ENCODE measurements at regions not wholly inside any gene's neighbourhood (a gene's known extent, or its start where the extent isn't known, plus 50 kb on each side); places are given as distances from the start of the nearest gene placed in this dataset.
"Not testable (repeated sequence)": the region's sequence is repeated elsewhere in the genome, so short reads cannot be mapped to it uniquely, and the experiment has no call there.

GRCh38 chr14:29982171-29982570 lies 54.5 kb upstream of the PRKD1 start:
- DNase-seq (ENCODE audit: low read depth), result no peak

GRCh38 chr14:29982993-29983392 lies 55.3 kb upstream of the PRKD1 start:
- no peak for DNase-seq (ENCODE audit: low read depth)

DNA sequence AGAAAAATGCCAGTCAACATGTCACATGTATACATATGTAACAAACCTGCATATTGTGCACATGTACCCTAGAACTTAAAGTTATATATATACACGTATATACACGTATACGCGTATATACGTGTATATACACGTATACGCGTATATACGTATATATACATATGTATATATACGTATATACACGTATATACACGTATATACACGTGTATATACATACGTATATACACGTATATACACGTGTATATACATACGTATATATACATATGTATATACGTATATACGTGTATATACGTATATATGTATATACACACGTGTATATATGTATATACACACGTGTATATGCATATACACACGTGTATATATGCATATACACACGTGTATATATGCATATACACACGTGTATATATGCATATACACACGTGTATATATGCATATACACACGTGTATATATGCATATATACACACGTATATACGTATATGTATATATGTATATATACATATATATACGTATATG lies 62.8 kb upstream of the PRKD1 start:
- not testable (repeated sequence) for DNase-seq (ENCODE audit: low read depth)

- no peak for DNase-seq (ENCODE audit: low read depth)
These were observed 63.3 kb upstream of the PRKD1 start for GRCh38 chr14:29990993-29991392.

DNA sequence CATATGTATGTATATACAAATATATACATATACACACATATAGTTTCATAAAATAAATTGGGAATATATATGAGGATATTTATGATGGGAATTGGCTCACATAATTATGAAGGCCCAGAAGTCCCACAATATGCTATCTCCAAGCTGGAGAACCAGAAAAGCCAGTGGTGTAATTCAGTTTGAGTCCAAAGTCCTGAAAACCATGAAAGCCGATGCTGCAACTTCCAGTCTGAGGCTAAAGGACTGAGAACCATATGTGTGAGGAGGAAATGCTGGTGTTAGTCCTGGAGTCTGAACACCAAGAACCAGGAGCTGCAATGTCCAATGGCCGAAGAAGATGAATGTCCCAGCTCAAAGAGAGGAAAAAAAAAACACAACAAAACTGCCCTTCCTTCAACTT lies 65.5 kb upstream of the PRKD1 start:
- DNase-seq (ENCODE audit: low read depth), result no peak

DNA sequence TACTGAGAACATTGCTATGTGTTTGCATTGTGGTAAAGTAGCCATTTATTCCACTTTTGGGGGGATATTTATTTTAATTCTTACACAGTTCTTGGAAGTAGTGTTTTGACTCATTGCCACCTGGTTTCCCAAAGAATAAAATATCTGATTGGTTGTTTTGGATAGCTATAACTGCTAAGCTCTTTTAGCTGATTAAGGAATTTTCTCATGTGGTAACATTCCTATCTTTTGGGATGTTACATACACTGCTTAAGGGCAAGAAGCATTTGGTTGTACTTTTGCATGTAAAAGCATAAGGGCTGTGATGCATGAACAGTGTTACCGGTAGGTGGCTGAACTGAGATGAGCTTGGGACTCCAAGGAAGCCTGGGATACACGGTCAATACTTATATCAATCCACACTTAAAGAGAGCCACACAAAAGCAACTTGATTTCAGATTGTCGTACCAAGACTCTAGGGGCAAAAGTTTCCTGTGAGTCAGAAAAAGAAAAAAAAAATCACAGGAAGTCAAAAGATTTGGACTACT lies 71.4 kb upstream of the PRKD1 start:
- no peak for DNase-seq (ENCODE audit: low read depth)

- DNase-seq (ENCODE audit: low read depth), result no peak
These were observed 75.2 kb upstream of the PRKD1 start for GRCh38 chr14:30002859-30003258.

GRCh38 chr14:30005114-30005808 lies 77.6 kb upstream of the PRKD1 start:
- DNase-seq (ENCODE audit: low read depth), result no peak

GRCh38 chr14:30006695-30007094 lies 79.0 kb upstream of the PRKD1 start:
- DNase-seq (ENCODE audit: low read depth), result no peak

- DNase-seq (ENCODE audit: low read depth), result no peak
These were observed 87.8 kb upstream of the PRKD1 start for GRCh38 chr14:30015489-30015888.

GRCh38 chr14:30016002-30016401 lies 88.4 kb upstream of the PRKD1 start:
- no peak for DNase-seq (ENCODE audit: low read depth)

- DNase-seq (ENCODE audit: low read depth), result no peak
These were observed 89.8 kb upstream of the PRKD1 start for GRCh38 chr14:30017370-30017993.

GRCh38 chr14:30020271-30020670 lies 92.6 kb upstream of the PRKD1 start:
- no peak for DNase-seq (ENCODE audit: low read depth)

- DNase-seq (ENCODE audit: low read depth), result no peak
These were observed 93.0 kb upstream of the PRKD1 start for GRCh38 chr14:30020687-30021086.

DNA sequence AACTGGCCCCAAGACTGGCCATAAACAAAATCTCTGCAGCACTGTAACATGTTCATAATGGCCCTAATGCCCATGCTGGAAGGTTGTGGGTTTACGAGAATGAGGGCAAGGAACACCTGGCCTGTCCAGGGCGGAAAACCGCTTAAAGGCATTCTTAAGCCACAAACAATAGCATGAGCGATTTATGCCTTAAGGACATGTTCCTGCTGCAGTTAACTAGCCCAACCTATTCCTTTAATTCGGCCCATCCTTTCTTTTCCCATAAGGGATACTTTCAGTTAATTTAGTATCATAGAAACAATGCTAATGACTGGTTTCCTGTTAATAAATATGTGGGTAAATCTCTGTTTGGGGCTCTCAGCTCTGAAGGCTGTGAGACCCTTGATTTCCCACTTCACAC lies 95.7 kb upstream of the PRKD1 start:
- DNase-seq (ENCODE audit: low read depth), result not testable (repeated sequence)

- no peak for DNase-seq (ENCODE audit: low read depth)
These were observed 106.5 kb upstream of the PRKD1 start for GRCh38 chr14:30034152-30034551.

DNA sequence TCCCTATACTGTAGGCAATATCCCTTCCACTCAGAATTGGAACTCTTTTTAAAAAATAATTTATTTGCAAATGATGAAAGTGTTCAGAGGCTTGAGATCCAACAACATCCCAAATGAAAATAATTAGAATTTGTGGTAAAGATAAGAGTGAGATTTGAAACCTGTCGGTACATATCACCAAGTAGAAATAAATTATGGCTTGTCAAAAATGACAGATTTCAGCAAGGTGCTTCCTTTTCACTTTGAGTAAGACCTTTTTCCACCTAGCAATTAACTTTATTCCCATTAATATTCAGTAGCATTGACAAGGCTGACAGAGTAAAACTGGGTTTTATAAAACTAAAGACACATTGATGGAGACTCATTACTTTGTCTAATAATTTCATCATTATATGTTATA lies 107.7 kb upstream of the PRKD1 start:
- no peak for DNase-seq (ENCODE audit: low read depth)

DNA sequence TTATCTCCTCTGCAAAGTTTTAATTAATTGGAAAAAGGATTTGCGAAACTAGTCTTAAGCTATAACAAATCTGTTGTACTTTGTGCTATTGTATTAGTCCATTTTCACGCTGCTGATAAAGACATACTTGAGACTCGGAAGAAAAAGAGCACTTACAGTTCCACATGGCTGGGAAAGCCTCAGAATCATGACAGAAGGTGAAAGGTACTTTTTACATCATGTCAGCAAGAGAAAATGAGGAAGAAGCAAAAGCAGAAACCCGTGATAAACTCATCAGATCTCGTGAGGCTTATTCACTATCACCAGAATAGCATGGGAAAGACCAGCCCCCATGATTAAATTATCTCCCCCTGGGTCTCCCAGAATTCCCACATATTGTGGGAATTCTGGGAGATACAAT lies 118.1 kb upstream of the PRKD1 start:
- no peak for DNase-seq (ENCODE audit: low read depth)

- DNase-seq (ENCODE audit: low read depth), result no peak
These were observed 125.5 kb upstream of the PRKD1 start for GRCh38 chr14:30053103-30053502.

GRCh38 chr14:30054201-30054600 lies 126.6 kb upstream of the PRKD1 start:
- DNase-seq (ENCODE audit: low read depth), result no peak

- DNase-seq (ENCODE audit: low read depth), result no peak
These were observed 130.8 kb upstream of the PRKD1 start for GRCh38 chr14:30058401-30058800.

- no peak for DNase-seq (ENCODE audit: low read depth)
These were observed 136.1 kb upstream of the PRKD1 start for GRCh38 chr14:30063746-30064145.

DNA sequence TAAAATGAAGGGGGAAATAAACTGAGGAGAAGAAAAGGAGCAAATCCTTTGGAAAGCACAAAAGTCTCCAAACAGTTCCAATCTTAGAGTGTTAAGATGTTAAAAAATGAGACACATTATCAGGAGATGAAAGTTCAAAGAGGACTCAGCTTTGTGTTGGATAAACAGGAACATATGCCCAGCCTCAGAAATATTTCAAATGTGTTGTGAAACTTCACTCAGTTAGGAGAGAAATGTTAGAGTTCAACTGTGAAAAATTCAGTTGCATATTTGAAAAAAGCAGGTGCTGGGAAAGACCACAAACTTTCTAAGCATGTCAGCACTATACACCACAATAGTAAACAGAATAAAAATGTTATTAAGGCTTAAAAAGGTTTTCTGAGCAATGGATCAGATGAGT lies 136.8 kb upstream of the PRKD1 start:
- no peak for DNase-seq (ENCODE audit: low read depth)

- no peak for DNase-seq (ENCODE audit: low read depth)
These were observed 141.9 kb upstream of the PRKD1 start for GRCh38 chr14:30069536-30069935.
